ENCODE measurements at regions not wholly inside any gene's neighbourhood (a gene's known extent, or its start where the extent isn't known, plus 50 kb on each side); places are given as distances from the start of the nearest gene placed in this dataset.
"Not testable (repeated sequence)": the region's sequence is repeated elsewhere in the genome, so short reads cannot be mapped to it uniquely, and the experiment has no call there.

GRCh38 chr1:166629946-166630345, 209.3 kb upstream of the POGK start:
- no peak for DNase-seq

GRCh38 chr1:166630369-166630768, 208.9 kb upstream of the POGK start:
- DNase-seq: no peak

- DNase-seq: no peak
Observed at GRCh38 chr1:166638137-166638536, 201.1 kb upstream of the POGK start.

GRCh38 chr1:166657228-166657627, 182.0 kb upstream of the POGK start:
- DNase-seq: not testable (repeated sequence)

- not testable (repeated sequence) for DNase-seq
Observed at GRCh38 chr1:166666790-166667189, 172.5 kb upstream of the POGK start.

GRCh38 chr1:166667600-166667999, 171.7 kb upstream of the POGK start:
- DNase-seq: not testable (repeated sequence)

- DNase-seq: no peak
Observed at GRCh38 chr1:166671627-166672026, 167.6 kb upstream of the POGK start.

- DNase-seq: no peak
Observed at GRCh38 chr1:166673722-166674121, 165.6 kb upstream of the POGK start.

- DNase-seq: no peak
Observed at GRCh38 chr1:166675213-166675612, 164.1 kb upstream of the POGK start.

- DNase-seq: no peak
Observed at GRCh38 chr1:166676981-166677380, 162.3 kb upstream of the POGK start.

- no peak for DNase-seq
Observed at GRCh38 chr1:166679369-166679768, 159.9 kb upstream of the POGK start.

GRCh38 chr1:166682588-166682987, 156.7 kb upstream of the POGK start:
- DNase-seq: no peak

- not testable (repeated sequence) for DNase-seq
Observed at GRCh38 chr1:166684669-166685068, 154.6 kb upstream of the POGK start.

GRCh38 chr1:166685200-166685599, 154.1 kb upstream of the POGK start:
- no peak for DNase-seq

- not testable (repeated sequence) for DNase-seq
Observed at GRCh38 chr1:166685891-166686290, 153.4 kb upstream of the POGK start.

- not testable (repeated sequence) for DNase-seq
Observed at GRCh38 chr1:166690596-166690995, 148.7 kb upstream of the POGK start.

GRCh38 chr1:166691476-166691875, 147.8 kb upstream of the POGK start:
- no peak for DNase-seq

- DNase-seq: no peak
Observed at GRCh38 chr1:166692346-166692745, 146.9 kb upstream of the POGK start.

GRCh38 chr1:166693158-166693557, 146.1 kb upstream of the POGK start:
- no peak for DNase-seq

GRCh38 chr1:166693673-166694297, 145.5 kb upstream of the POGK start:
- no peak for DNase-seq

- DNase-seq: no peak
Observed at GRCh38 chr1:166695115-166695514, 144.2 kb upstream of the POGK start.

- DNase-seq: not testable (repeated sequence)
Observed at GRCh38 chr1:166695834-166696233, 143.4 kb upstream of the POGK start.

- no peak for DNase-seq
Observed at GRCh38 chr1:166698771-166699170, 140.5 kb upstream of the POGK start.

- no peak for DNase-seq
Observed at GRCh38 chr1:166699613-166700012, 139.7 kb upstream of the POGK start.

- DNase-seq: no peak
Observed at GRCh38 chr1:166700696-166701095, 138.6 kb upstream of the POGK start.
